WTC11 (cell line): ENCODE measurements at regions not wholly inside any gene's neighbourhood (a gene's known extent, or its start where the extent isn't known, plus 50 kb on each side); places are given as distances from the start of the nearest gene placed in this dataset.
A peak's percentile ranks its signal among the peaks of the same experiment; 100 is the strongest.

Source experiments
- ATAC-seq: fragments of 200-7000 bp; cut with Tn5 transposase; 2 replicates; pipeline ENCODE4 v1.10.0; 2021; ENCODE audit warnings: mild to moderate bottlenecking, moderate library complexity
- CTCF ChIA-PET: fragments of 300-600 bp; sonication (Branson Sonifier 250); formaldehyde crosslinking; loops from one replicate; lab custom pipeline; 2021; ENCODE audit warnings: antibody characterized with exemption; lab: Charles Lee
- POLR2A ChIA-PET: fragments of 350-600 bp; sonication (Branson Sonifier 250); formaldehyde crosslinking; loops from one replicate; lab custom pipeline; 2021; ENCODE audit warnings: antibody characterized with exemption; lab: Charles Lee
- DNase-seq: peaks from one replicate; pipeline ENCODE4 v3.0.0; 2021; ENCODE audit warnings: low spot score
- H3K27ac Mint-ChIP-seq: 2 replicates; pipeline ENCODE4 v1.8.0; 2021; ENCODE audit warnings: mixed read lengths
- H3K27me3 Mint-ChIP-seq: 2 replicates; pipeline ENCODE4 v1.8.0; 2021; ENCODE audit warnings: low read depth, mild to moderate bottlenecking, moderate library complexity, mixed read lengths
- H3K36me3 Mint-ChIP-seq: 2 replicates; pipeline ENCODE4 v1.8.0; 2021; ENCODE audit warnings: mixed read lengths
- H3K4me1 Mint-ChIP-seq: 2 replicates; pipeline ENCODE4 v1.8.0; 2022; ENCODE audit warnings: mixed read lengths
- H3K4me3 Mint-ChIP-seq: 2 replicates; pipeline ENCODE4 v1.8.0; 2021; ENCODE audit warnings: mild to moderate bottlenecking, moderate library complexity, mixed read lengths
- H3K9me3 Mint-ChIP-seq: 2 replicates; pipeline ENCODE4 v1.8.0; 2021; ENCODE audit warnings: mixed read lengths
- AFF4 ChIP-seq: sonication (generic); formaldehyde crosslinking; IDR thresholded peaks from 2 replicates; pipeline ENCODE4 v1.8.1; 2023; ENCODE audit warnings: mild to moderate bottlenecking, missing genetic modification reagents, borderline replicate concordance
- ATF6 ChIP-seq: sonication (generic); formaldehyde crosslinking; IDR thresholded peaks from 2 replicates; pipeline ENCODE4 v1.8.1; 2023; ENCODE audit warnings: mild to moderate bottlenecking, missing genetic modification reagents
- CDX4 ChIP-seq: fragments of 250-450 bp; sonication (Bioruptor Pico); IDR thresholded peaks from 2 replicates; pipeline ENCODE4 v1.9.0; 2021; ENCODE audit warnings: moderate library complexity, mild to moderate bottlenecking, inconsistent platforms, borderline replicate concordance
- CREB1 ChIP-seq: sonication (generic); formaldehyde crosslinking; IDR thresholded peaks from 2 replicates; pipeline ENCODE4 v1.8.0; 2023; ENCODE audit warnings: mild to moderate bottlenecking, missing genetic modification reagents
- CREM ChIP-seq: sonication (generic); formaldehyde crosslinking; IDR thresholded peaks from 2 replicates; pipeline ENCODE4 v1.8.1; 2022; ENCODE audit warnings: mild to moderate bottlenecking, missing genetic modification reagents, moderate library complexity
- EMX1 ChIP-seq: fragments of 250-450 bp; sonication (Bioruptor Pico); IDR thresholded peaks from 2 replicates; pipeline ENCODE4 v1.8.0; 2021; ENCODE audit warnings: mild to moderate bottlenecking
- FOXJ3 ChIP-seq: sonication (generic); formaldehyde crosslinking; IDR thresholded peaks from 2 replicates; pipeline ENCODE4 v1.9.0; 2021; ENCODE audit warnings: missing genetic modification reagents, mild to moderate bottlenecking, borderline replicate concordance
- MYBL2 ChIP-seq: sonication (generic); formaldehyde crosslinking; IDR thresholded peaks from 2 replicates; pipeline ENCODE4 v1.8.1; 2023; ENCODE audit warnings: mild to moderate bottlenecking, moderate library complexity, missing genetic modification reagents
- RELA ChIP-seq: sonication (generic); formaldehyde crosslinking; IDR thresholded peaks from 2 replicates; pipeline ENCODE4 v1.8.1; 2022; ENCODE audit warnings: missing genetic modification reagents, mild to moderate bottlenecking, borderline replicate concordance
- SOX15 ChIP-seq: fragments of 250-450 bp; sonication (Bioruptor Pico); IDR thresholded peaks from 2 replicates; pipeline ENCODE4 v1.9.0; 2021; ENCODE audit warnings: mild to moderate bottlenecking
- TEAD1 ChIP-seq: sonication (generic); formaldehyde crosslinking; IDR thresholded peaks from 2 replicates; pipeline ENCODE4 v1.8.0; 2022; ENCODE audit warnings: mild to moderate bottlenecking, missing genetic modification reagents
- TEAD4 ChIP-seq: sonication (generic); formaldehyde crosslinking; IDR thresholded peaks from 2 replicates; pipeline ENCODE4 v1.8.0; 2022; ENCODE audit warnings: mild to moderate bottlenecking, missing genetic modification reagents
- ZNF671 ChIP-seq: fragments of 250-450 bp; sonication (Bioruptor Pico); IDR thresholded peaks from 2 replicates; pipeline ENCODE4 v1.8.0; 2021; ENCODE audit warnings: mild to moderate bottlenecking
- TF ChIP-seq, protein P1 (sequence below): sonication (generic); formaldehyde crosslinking; IDR thresholded peaks from 2 replicates; pipeline ENCODE4 v1.8.1; 2022; ENCODE audit warnings: mild to moderate bottlenecking, moderate library complexity, missing genetic modification reagents
- TF ChIP-seq, protein P2 (sequence below): sonication (generic); formaldehyde crosslinking; IDR thresholded peaks from 2 replicates; pipeline ENCODE4 v1.8.1; 2022; ENCODE audit warnings: low read depth, missing genetic modification reagents, borderline replicate concordance
- TF ChIP-seq, protein P3 (sequence below): sonication (generic); formaldehyde crosslinking; IDR thresholded peaks from 2 replicates; pipeline ENCODE4 v1.8.0; 2022; ENCODE audit warnings: mild to moderate bottlenecking, missing genetic modification reagents
- TF ChIP-seq, protein P4 (sequence below): sonication (generic); formaldehyde crosslinking; IDR thresholded peaks from 2 replicates; pipeline ENCODE4 v1.8.0; 2023; ENCODE audit warnings: mild to moderate bottlenecking, missing genetic modification reagents
- TF ChIP-seq, protein P5 (sequence below): fragments of 250-450 bp; sonication (Bioruptor Pico); IDR thresholded peaks from 2 replicates; pipeline ENCODE4 v1.9.0; 2021; ENCODE audit warnings: mild to moderate bottlenecking, borderline replicate concordance

DNA sequence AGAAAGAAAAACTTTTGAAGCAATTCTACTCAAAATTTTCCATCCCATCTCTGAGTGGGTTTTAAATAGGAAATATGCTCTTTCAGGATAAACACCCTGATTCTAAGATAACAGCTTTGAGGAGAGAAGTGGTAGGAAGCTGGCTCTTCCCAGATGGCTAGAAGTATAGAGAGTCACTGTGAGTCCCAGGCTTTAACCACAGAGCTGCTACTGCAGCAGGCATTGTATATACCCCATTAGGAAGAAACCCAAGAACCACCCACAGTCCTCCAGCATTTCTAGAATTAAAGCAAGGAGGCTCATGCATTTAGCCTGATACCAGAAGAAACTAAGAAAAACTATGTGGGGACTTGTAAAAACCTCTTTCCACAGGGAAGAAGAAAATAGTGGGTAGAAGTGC lies 1405.6 kb upstream of the TENM4 start (continued):
- TF ChIP-seq CDX4 (CRISPR knock-in tag) (no peak), SOX15 (CRISPR knock-in tag) (no peak), ZNF671 (no peak)
- TF ChIP-seq, protein P1, sequence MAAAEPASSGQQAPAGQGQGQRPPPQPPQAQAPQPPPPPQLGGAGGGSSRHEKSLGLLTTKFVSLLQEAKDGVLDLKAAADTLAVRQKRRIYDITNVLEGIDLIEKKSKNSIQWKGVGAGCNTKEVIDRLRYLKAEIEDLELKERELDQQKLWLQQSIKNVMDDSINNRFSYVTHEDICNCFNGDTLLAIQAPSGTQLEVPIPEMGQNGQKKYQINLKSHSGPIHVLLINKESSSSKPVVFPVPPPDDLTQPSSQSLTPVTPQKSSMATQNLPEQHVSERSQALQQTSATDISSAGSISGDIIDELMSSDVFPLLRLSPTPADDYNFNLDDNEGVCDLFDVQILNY (CRISPR knock-in tag), result no peak

DNA sequence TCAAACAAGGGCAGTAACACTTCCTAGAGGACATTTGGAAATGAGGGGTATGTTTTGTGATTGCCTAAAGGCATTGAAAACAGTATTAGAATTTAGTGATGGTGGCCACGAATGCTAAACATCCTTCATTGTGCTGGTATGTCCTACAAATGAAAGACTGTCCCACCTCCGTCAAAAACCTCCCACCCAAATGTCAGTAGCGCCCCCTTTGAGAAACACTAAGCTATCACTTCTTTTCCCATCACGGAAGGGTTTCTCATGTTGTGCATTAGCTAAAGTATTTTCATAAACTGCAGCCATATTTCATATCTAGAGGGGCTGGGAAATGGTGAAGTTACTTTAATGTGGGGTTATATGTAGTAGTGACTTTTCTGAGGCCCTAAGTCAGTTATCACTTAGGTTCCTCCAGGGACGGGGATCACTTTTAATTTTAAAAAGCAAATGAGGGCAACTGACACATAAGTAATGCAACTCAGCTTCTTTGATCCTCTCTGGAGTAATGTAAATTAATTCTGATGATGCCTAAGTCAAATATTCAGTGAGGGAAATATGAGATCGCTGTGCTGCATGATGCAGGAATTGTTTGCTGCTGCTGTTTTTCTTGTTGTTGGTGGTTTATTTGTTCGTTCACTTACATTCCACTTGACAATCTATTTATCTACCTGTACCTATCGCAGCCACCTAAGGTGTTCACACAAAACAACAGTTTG lies 1403.4 kb upstream of the TENM4 start:
- DNase-seq, result no peak
- POLR2A ChIA-PET, result no interaction called here
- CTCF ChIA-PET, result interaction anchor here (0.8 to 1.0 kb wide), 4 partner anchors 11 to 117 kb away, joined by 3 to 5 read pairs (median 3); no protein-coding TSS in a partner anchor
- H3K36me3 Mint-ChIP-seq, result no peaks in the 10 kb centered on the region
- TF ChIP-seq AFF4 (CRISPR knock-in tag) (no peak), ATF6 (CRISPR knock-in tag) (no peak), SOX15 (CRISPR knock-in tag) (no peak), TEAD4 (CRISPR knock-in tag) (no peak), CREM (no peak), FOXJ3 (no peak), RELA (CRISPR knock-in tag) (no peak), CREB1 (no peak), TEAD1 (CRISPR knock-in tag) (no peak), MYBL2 (no peak), EMX1 (CRISPR knock-in tag) (no peak)
- TF ChIP-seq, protein P2, sequence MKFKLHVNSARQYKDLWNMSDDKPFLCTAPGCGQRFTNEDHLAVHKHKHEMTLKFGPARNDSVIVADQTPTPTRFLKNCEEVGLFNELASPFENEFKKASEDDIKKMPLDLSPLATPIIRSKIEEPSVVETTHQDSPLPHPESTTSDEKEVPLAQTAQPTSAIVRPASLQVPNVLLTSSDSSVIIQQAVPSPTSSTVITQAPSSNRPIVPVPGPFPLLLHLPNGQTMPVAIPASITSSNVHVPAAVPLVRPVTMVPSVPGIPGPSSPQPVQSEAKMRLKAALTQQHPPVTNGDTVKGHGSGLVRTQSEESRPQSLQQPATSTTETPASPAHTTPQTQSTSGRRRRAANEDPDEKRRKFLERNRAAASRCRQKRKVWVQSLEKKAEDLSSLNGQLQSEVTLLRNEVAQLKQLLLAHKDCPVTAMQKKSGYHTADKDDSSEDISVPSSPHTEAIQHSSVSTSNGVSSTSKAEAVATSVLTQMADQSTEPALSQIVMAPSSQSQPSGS (CRISPR knock-in tag), result no peak
- TF ChIP-seq, protein P3, sequence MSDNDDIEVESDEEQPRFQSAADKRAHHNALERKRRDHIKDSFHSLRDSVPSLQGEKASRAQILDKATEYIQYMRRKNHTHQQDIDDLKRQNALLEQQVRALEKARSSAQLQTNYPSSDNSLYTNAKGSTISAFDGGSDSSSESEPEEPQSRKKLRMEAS (CRISPR knock-in tag), result no peak
- TF ChIP-seq, protein P4, sequence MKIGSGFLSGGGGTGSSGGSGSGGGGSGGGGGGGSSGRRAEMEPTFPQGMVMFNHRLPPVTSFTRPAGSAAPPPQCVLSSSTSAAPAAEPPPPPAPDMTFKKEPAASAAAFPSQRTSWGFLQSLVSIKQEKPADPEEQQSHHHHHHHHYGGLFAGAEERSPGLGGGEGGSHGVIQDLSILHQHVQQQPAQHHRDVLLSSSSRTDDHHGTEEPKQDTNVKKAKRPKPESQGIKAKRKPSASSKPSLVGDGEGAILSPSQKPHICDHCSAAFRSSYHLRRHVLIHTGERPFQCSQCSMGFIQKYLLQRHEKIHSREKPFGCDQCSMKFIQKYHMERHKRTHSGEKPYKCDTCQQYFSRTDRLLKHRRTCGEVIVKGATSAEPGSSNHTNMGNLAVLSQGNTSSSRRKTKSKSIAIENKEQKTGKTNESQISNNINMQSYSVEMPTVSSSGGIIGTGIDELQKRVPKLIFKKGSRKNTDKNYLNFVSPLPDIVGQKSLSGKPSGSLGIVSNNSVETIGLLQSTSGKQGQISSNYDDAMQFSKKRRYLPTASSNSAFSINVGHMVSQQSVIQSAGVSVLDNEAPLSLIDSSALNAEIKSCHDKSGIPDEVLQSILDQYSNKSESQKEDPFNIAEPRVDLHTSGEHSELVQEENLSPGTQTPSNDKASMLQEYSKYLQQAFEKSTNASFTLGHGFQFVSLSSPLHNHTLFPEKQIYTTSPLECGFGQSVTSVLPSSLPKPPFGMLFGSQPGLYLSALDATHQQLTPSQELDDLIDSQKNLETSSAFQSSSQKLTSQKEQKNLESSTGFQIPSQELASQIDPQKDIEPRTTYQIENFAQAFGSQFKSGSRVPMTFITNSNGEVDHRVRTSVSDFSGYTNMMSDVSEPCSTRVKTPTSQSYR (CRISPR knock-in tag), result no peak
- TF ChIP-seq, protein P5, sequence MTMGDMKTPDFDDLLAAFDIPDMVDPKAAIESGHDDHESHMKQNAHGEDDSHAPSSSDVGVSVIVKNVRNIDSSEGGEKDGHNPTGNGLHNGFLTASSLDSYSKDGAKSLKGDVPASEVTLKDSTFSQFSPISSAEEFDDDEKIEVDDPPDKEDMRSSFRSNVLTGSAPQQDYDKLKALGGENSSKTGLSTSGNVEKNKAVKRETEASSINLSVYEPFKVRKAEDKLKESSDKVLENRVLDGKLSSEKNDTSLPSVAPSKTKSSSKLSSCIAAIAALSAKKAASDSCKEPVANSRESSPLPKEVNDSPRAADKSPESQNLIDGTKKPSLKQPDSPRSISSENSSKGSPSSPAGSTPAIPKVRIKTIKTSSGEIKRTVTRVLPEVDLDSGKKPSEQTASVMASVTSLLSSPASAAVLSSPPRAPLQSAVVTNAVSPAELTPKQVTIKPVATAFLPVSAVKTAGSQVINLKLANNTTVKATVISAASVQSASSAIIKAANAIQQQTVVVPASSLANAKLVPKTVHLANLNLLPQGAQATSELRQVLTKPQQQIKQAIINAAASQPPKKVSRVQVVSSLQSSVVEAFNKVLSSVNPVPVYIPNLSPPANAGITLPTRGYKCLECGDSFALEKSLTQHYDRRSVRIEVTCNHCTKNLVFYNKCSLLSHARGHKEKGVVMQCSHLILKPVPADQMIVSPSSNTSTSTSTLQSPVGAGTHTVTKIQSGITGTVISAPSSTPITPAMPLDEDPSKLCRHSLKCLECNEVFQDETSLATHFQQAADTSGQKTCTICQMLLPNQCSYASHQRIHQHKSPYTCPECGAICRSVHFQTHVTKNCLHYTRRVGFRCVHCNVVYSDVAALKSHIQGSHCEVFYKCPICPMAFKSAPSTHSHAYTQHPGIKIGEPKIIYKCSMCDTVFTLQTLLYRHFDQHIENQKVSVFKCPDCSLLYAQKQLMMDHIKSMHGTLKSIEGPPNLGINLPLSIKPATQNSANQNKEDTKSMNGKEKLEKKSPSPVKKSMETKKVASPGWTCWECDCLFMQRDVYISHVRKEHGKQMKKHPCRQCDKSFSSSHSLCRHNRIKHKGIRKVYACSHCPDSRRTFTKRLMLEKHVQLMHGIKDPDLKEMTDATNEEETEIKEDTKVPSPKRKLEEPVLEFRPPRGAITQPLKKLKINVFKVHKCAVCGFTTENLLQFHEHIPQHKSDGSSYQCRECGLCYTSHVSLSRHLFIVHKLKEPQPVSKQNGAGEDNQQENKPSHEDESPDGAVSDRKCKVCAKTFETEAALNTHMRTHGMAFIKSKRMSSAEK (CRISPR knock-in tag), result no peak
- TF ChIP-seq, all 79 proteins: peak for 0
- no peak overlapping the region for H3K27ac Mint-ChIP-seq
- peak; percentile 63 for ATAC-seq
- H3K4me3 Mint-ChIP-seq, result no peak overlapping the region
- H3K27me3 Mint-ChIP-seq, result no peaks in the 10 kb centered on the region
- no peaks in the 10 kb centered on the region; the same call in 1 of the 2 replicates for H3K4me1 Mint-ChIP-seq
- no peaks in the 10 kb centered on the region for H3K9me3 Mint-ChIP-seq
